Activated CD8-positive, alpha-beta memory T cell treated with anti-CD3 and anti-CD28 coated beads, Interleukin-2, amount 50 U/mL, for 24 hours (primary cell): ENCODE measurements at regions not wholly inside any gene's neighbourhood (a gene's known extent, or its start where the extent isn't known, plus 50 kb on each side); places are given as distances from the start of the nearest gene placed in this dataset.
A peak's percentile ranks its signal among the peaks of the same experiment; 100 is the strongest.

Source experiments
- DNase-seq: peaks from one replicate; pipeline ENCODE4 v3.0.0-alpha.2; 2020; ENCODE audit errors: extremely low read depth

- DNase-seq = no peak
These were observed 555.2 kb downstream of the FGF9 start for GRCh38 chr13:22226086-22226485.

GRCh38 chr13:22227895-22228294 is 557.0 kb downstream of the FGF9 start:
- no peak for DNase-seq

GRCh38 chr13:22229916-22230315 is 559.0 kb downstream of the FGF9 start:
- no peak for DNase-seq

- no peak for DNase-seq
These were observed 561.3 kb downstream of the FGF9 start for GRCh38 chr13:22232186-22232585.

- no peak for DNase-seq
These were observed 564.5 kb downstream of the FGF9 start for GRCh38 chr13:22235285-22235949.

- DNase-seq = no peak
These were observed 565.0 kb downstream of the FGF9 start for GRCh38 chr13:22235950-22236290.

DNA sequence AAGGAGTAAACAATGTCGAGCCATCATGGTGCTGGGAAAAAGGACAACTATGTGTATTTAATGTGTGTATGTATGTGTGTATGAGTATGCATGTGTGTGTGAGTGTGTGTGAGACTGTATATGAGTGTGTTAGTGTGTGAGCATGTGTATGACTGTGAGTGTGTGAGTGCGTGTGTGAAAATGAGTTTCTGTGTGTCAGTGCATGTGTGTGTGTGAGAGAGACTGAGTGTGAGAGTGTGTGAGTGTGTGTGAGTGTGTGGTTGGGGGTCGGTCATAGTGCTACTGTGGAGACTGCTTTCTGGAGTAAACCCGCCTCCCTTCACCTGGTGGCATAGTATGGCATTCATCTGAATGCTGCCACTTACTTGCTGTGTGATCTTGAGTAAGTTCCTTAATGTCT is 567.4 kb downstream of the FGF9 start:
- DNase-seq = no peak

- DNase-seq = no peak
These were observed 569.8 kb downstream of the FGF9 start for GRCh38 chr13:22240716-22241115.

DNA sequence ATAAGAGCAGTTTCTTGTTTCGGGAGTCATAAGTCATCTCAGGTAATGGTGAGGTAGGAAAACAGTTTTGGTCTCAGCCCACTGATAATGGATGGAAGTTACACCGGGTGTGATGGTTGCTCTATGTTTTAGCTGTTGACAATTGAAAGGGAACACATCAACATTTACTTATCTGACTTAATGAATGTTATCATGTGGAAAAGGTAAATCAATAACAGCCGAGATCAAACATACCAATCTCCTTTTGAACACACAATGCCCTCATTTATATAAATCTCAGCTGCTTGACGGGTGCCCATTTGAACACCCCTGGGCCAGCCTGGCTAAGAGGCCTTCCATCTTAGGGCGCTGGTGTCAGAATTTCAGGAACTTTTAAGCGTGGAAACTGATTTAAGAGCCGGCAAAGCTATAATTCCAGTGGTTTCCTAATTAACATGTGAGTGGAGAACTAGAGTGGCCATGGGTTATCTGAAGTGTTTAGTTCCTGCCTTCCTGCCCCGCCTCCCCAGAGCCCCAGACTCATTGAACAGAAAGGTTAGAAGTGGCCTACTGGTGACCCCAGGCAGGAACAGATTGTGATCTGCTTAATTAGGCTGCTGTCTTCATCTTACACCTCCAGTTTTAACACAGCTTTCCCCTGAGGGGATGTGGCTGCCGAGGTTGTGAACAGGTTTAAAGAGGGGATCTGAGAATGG is 572.7 kb downstream of the FGF9 start:
- no peak for DNase-seq

- no peak for DNase-seq
These were observed 581.5 kb downstream of the FGF9 start for GRCh38 chr13:22252281-22252830.

- no peak for DNase-seq
These were observed 582.2 kb downstream of the FGF9 start for GRCh38 chr13:22253107-22253506.

DNA sequence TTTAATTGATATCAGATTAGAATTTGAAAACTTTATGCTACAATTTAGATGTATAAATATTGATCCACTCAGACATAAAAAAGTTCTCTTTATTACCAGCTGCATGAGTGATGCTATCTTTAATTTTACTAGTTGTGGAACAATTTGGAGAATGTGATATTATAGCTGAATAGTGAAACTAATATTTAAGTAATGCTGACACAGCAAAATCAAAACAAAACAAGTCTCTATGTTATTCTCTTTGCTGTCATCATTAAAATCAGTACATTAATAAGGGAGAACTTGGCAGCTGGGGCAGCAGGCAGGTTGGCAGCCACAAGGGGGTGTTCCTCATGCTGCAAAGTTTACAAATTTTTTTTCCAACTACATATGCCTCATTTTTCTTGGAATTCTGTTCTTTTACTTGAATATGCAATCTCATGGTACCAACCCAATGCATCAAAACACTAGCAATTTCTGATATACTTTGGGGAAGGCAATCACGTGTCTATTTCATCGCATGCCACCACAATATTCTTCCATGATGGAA is 585.3 kb downstream of the FGF9 start:
- DNase-seq = no peak

GRCh38 chr13:22262001-22262885 is 591.4 kb downstream of the FGF9 start:
- no peak for DNase-seq

- DNase-seq = no peak
These were observed 592.3 kb downstream of the FGF9 start for GRCh38 chr13:22263185-22263584.

- no peak for DNase-seq
These were observed 594.7 kb downstream of the FGF9 start for GRCh38 chr13:22265563-22265962.

DNA sequence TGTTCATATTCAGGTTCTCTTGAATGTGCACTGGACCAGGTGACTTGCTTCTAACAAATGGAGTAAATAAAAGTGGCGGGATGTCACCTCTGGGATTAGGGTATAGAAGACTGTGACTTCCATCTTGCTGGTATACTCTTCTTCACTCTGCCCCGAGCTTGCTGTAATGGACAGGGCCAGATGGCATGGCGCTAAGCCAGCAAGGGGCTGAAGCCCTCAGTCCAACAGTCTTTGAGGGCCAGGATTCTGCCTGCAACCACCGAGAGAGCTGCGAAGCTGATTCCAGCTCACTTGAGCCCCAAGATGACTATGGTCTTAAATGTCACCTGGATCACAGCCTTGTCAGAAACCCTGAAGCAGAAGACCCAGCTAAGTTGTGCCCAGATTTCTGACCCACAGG is 600.0 kb downstream of the FGF9 start:
- no peak for DNase-seq

DNA sequence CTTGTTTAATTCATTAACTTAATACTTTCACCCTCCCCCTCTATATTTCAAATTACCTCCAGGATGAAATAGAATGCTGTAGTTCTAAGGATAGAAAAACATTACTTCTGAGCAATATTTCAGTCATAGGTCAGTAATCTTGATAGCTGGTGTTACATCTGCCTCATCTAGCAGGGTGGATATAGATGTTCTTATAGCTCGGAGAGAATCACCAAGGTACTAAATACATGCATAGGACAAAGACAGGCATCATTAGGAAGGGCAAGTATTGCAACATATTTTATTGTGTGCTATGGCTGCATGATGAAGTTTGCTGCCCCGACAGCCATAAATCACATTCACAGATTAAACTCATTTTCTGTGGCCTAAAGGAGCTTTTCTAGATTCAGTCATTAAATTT is 601.0 kb downstream of the FGF9 start:
- no peak for DNase-seq

DNA sequence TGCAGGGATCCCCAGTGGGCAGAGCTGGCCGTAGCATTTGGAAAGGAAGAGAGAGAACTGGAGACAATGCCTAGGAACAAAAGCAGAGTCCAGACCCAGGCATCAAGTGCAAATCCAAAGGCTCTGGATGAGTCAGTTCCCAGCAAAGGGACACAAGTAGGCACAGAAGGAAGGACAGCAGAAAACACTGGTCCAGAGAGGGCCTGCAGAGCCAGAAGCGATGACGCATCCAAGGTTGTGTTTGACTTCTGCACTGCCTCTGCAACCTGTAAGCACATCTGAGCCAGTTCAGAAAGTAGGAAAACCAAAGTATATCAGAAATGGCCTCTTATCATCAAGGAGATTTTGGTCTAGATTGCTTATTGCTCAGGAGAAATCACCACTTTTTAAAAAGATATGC is 604.5 kb downstream of the FGF9 start:
- DNase-seq = no peak

DNA sequence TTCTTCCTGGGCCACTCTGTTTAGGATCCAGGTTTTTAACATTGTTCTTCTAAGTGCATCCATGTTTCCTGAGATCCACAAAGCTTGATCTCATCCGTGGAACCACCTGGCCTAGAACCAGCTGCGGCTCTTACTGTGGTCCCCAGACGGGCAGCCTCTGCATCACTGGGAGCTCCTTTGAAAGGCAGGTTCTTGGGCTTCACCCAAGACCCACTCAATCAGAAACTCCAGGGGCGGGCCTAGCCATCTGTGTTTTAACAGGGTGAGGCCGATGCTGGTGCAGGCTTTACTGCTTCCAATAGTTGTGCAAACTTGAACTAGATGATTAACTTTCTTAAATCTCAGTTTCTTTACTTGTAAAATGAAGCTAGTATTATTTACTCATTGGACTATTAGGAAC is 605.7 kb downstream of the FGF9 start:
- no peak for DNase-seq

GRCh38 chr13:22278336-22278929 is 607.6 kb downstream of the FGF9 start:
- peak; percentile 34 for DNase-seq

GRCh38 chr13:22285867-22286266 is 615.0 kb downstream of the FGF9 start:
- DNase-seq = no peak

- no peak for DNase-seq
These were observed 615.5 kb downstream of the FGF9 start for GRCh38 chr13:22286338-22286737.
